Ovary (tissue), 3 donors: ENCODE measurements at regions not wholly inside any gene's neighbourhood (a gene's known extent, or its start where the extent isn't known, plus 50 kb on each side); places are given as distances from the start of the nearest gene placed in this dataset.

Source experiments
- CTCF ChIP-seq, 3 donors: fragments of 450-650 bp in 2 of 3; fragments of 200-600 bp in 1 of 3; IDR thresholded peaks; one replicate each; pipeline versions ENCODE4 v1.5.1 to v1.8.0; 2016 to 2022; ENCODE audit warnings: antibody characterized with exemption in 3 of 3, mild to moderate bottlenecking in 1 of 3
- POLR2A ChIP-seq: fragments of 450-650 bp; IDR thresholded peaks from one replicate; pipeline ENCODE4 v1.6.1; 2017; ENCODE audit warnings: antibody characterized with exemption, mild to moderate bottlenecking, moderate library complexity
- donor health status: DM: no; HTN: no; CAD: no.

GRCh38 chrX:75957107-75957610, 172.1 kb upstream of the MAGEE2 start:
- TF ChIP-seq CTCF (IDR thresholded peaks at IDR 0.05) (no peak), POLR2A (no peak)
